Testis (tissue), 2 donors: ENCODE measurements at regions not wholly inside any gene's neighbourhood (a gene's known extent, or its start where the extent isn't known, plus 50 kb on each side); places are given as distances from the start of the nearest gene placed in this dataset.

Experiments used
- CTCF ChIP-seq, 3 experiments: fragments of 450-650 bp in 2 of 3; fragments of 200-600 bp in 1 of 3; sonication (generic) in 1 of 3; IDR thresholded peaks; one replicate each; pipeline ENCODE4 v1.5.1; 2016 to 2019; ENCODE audit warnings: antibody characterized with exemption in 3 of 3, mild to moderate bottlenecking in 2 of 3, moderate library complexity in 1 of 3
- POLR2A ChIP-seq: fragments of 450-650 bp; IDR thresholded peaks from one replicate; pipeline ENCODE4 v1.6.1; 2017; ENCODE audit warnings: antibody characterized with exemption, mild to moderate bottlenecking, moderate library complexity

GRCh38 chr15:77753281-77753873 lies 120.7 kb upstream of the LINGO1 start:
- TF ChIP-seq POLR2A, result no peak
- no peak for TF ChIP-seq CTCF (IDR thresholded peaks at IDR 0.05)
